NCI-H2196 treated with DMSO at 0.1 percent for 48 hours (cell line): ENCODE measurements at regions not wholly inside any gene's neighbourhood (a gene's known extent, or its start where the extent isn't known, plus 50 kb on each side); places are given as distances from the start of the nearest gene placed in this dataset.

Source experiments
- DNase-seq: peaks from one replicate; lab custom pipeline; 2025; ENCODE audit not compliant: unreplicated experiment; lab: John Stamatoyannopoulos, UW

- no peak for DNase-seq
Measured at GRCh38 chr18:28707006-28707405, 530.1 kb upstream of the CDH2 start.

GRCh38 chr18:28706397-28706796 lies 529.5 kb upstream of the CDH2 start:
- no peak for DNase-seq

GRCh38 chr18:28705482-28705881 lies 528.6 kb upstream of the CDH2 start:
- DNase-seq = no peak

GRCh38 chr18:28692337-28692736 lies 515.4 kb upstream of the CDH2 start:
- no peak for DNase-seq

- no peak for DNase-seq
Measured at GRCh38 chr18:28691496-28691840, 514.5 kb upstream of the CDH2 start.

GRCh38 chr18:28690836-28691495 lies 514.0 kb upstream of the CDH2 start:
- no peak for DNase-seq

GRCh38 chr18:28690100-28690499 lies 513.2 kb upstream of the CDH2 start:
- no peak for DNase-seq

- DNase-seq = no peak
Measured at GRCh38 chr18:28689588-28689987, 512.7 kb upstream of the CDH2 start.

- no peak for DNase-seq
Measured at GRCh38 chr18:28684746-28685355, 507.9 kb upstream of the CDH2 start.

- no peak for DNase-seq
Measured at GRCh38 chr18:28682912-28683311, 506.0 kb upstream of the CDH2 start.

- no peak for DNase-seq
Measured at GRCh38 chr18:28669165-28669564, 492.2 kb upstream of the CDH2 start.

GRCh38 chr18:28666216-28666615 lies 489.3 kb upstream of the CDH2 start:
- no peak for DNase-seq

- no peak for DNase-seq
Measured at GRCh38 chr18:28657961-28658360, 481.0 kb upstream of the CDH2 start.

- DNase-seq = no peak
Measured at GRCh38 chr18:28652654-28653053, 475.7 kb upstream of the CDH2 start.

GRCh38 chr18:28651298-28651697 lies 474.4 kb upstream of the CDH2 start:
- no peak for DNase-seq

GRCh38 chr18:28650860-28651259 lies 473.9 kb upstream of the CDH2 start:
- no peak for DNase-seq

- no peak for DNase-seq
Measured at GRCh38 chr18:28647961-28648360, 471.0 kb upstream of the CDH2 start.

- no peak for DNase-seq
Measured at GRCh38 chr18:28637897-28638296, 461.0 kb upstream of the CDH2 start.

GRCh38 chr18:28635530-28635929 lies 458.6 kb upstream of the CDH2 start:
- no peak for DNase-seq

GRCh38 chr18:28626756-28627155 lies 449.8 kb upstream of the CDH2 start:
- DNase-seq = no peak

GRCh38 chr18:28607991-28608390 lies 431.1 kb upstream of the CDH2 start:
- no peak for DNase-seq

- DNase-seq = no peak
Measured at GRCh38 chr18:28606686-28607085, 429.8 kb upstream of the CDH2 start.

- no peak for DNase-seq
Measured at GRCh38 chr18:28602391-28602790, 425.5 kb upstream of the CDH2 start.
